ENCODE measurements at regions not wholly inside any gene's neighbourhood (a gene's known extent, or its start where the extent isn't known, plus 50 kb on each side); places are given as distances from the start of the nearest gene placed in this dataset.
A peak's percentile ranks its signal among the peaks of the same experiment; 100 is the strongest.

DNA sequence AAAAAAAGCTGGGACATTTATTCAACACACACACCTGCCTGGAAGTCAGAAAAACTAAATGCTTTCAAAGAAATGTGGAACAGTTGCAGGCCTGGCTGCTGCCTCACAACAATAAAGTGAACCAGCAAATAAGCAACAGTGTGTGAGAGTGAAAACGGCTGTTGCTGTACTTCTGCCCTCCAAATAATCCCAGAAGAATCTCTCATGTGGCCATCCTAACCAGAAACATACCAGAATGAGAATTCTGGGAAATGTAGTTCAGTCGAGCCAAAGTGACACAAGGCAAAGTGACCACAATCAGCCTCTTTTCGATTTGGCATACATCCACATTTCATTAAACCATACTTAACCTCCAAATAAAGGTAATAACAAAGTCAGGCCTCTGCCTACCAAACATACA, 204.5 kb downstream of the SLC7A11 start (continued):
- TF ChIP-seq, protein P1, sequence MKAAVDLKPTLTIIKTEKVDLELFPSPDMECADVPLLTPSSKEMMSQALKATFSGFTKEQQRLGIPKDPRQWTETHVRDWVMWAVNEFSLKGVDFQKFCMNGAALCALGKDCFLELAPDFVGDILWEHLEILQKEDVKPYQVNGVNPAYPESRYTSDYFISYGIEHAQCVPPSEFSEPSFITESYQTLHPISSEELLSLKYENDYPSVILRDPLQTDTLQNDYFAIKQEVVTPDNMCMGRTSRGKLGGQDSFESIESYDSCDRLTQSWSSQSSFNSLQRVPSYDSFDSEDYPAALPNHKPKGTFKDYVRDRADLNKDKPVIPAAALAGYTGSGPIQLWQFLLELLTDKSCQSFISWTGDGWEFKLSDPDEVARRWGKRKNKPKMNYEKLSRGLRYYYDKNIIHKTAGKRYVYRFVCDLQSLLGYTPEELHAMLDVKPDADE (IDR thresholded peaks at IDR 0.05): no peak
- no peak for TF ChIP-seq JUNB (IDR thresholded peaks at IDR 0.05; ENCODE audit: unreplicated experiment)
- no peak for TF ChIP-seq POLR2AphosphoS5 (IDR thresholded peaks at IDR 0.05; ENCODE audit: low read depth)

DNA sequence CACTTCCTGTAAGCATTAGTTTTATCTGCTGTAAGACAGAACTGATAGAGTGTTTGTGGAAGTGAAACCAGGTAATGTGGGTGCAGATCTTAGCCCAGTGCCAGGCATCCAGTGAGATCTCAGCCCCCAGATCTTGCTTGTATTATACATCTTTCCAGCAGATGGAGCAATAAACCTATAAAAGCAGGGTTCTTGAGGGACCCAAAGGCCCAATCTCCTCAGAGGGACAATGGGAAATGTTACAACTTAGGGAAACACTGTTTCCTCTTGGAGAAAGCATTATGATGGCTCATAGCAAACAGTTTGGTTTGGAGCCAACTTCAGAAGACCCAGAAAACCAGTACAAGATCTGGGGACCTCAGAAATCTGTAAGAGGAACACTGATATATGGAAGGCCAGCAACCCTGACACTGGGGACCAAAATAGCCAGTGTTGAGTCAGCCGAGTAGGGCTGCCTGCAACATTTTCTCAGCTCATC, 206.3 kb downstream of the SLC7A11 start:
- ATAC-seq (peak; percentile 99), DNase-seq (ENCODE audit: low spot score) (peak; percentile 84)
- H2AFZ ChIP-seq: peak overlapping the region; percentile 76; the same call in 1 of the 2 replicates
- Mint-ChIP-seq H3K9me3 (no peaks in the 10 kb centered on the region), H3K36me3 (ENCODE audit: low read depth) (no peaks in the 10 kb centered on the region), H3K27me3 (ENCODE audit: insufficient read depth, low read depth, poor library complexity) (peaks cover 2% of the 10 kb centered on the region), H3K4me1 (peaks cover 3% of the 10 kb centered on the region; the same call in 1 of the 3 replicates), H3K27ac (0 out of 2 replicates have a peak overlapping the region, but pooled peaks have one; percentile 14), H3K4me3 (no peak overlapping the region)
- H3K4me1 ChIP-seq (ENCODE audit: insufficient read depth): 0 out of 2 replicates have a peak, but pooled peaks cover 4% of the 10 kb centered on the region
- no peaks in the 10 kb centered on the region for H3F3A ChIP-seq (replicated peaks; ENCODE audit: low read depth)
- H3K4me3 ChIP-seq: no peak overlapping the region
- no peaks in the 10 kb centered on the region for H3K79me2 ChIP-seq (replicated peaks; ENCODE audit: insufficient read depth)
- no peak overlapping the region for H3K4me2 ChIP-seq
- H3K27me3 ChIP-seq (ENCODE audit: insufficient read depth): no peaks in the 10 kb centered on the region
- H3K9me2 ChIP-seq (ENCODE audit: insufficient read depth): no peaks in the 10 kb centered on the region
- H4K20me1 ChIP-seq (replicated peaks; ENCODE audit: insufficient read depth): no peaks in the 10 kb centered on the region
- no peak overlapping the region for H3K27ac ChIP-seq (ENCODE audit: low read depth)
- H3K36me3 ChIP-seq (ENCODE audit: insufficient read depth): no peaks in the 10 kb centered on the region
- TF ChIP-seq, protein P2, sequence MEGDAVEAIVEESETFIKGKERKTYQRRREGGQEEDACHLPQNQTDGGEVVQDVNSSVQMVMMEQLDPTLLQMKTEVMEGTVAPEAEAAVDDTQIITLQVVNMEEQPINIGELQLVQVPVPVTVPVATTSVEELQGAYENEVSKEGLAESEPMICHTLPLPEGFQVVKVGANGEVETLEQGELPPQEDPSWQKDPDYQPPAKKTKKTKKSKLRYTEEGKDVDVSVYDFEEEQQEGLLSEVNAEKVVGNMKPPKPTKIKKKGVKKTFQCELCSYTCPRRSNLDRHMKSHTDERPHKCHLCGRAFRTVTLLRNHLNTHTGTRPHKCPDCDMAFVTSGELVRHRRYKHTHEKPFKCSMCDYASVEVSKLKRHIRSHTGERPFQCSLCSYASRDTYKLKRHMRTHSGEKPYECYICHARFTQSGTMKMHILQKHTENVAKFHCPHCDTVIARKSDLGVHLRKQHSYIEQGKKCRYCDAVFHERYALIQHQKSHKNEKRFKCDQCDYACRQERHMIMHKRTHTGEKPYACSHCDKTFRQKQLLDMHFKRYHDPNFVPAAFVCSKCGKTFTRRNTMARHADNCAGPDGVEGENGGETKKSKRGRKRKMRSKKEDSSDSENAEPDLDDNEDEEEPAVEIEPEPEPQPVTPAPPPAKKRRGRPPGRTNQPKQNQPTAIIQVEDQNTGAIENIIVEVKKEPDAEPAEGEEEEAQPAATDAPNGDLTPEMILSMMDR (conservative IDR thresholded peaks at IDR 0.05; ENCODE audit: low read depth in 2 of 2): peak; percentile 71 to 89
- TF ChIP-seq STAT1 (IDR thresholded peaks at IDR 0.05; ENCODE audit: unreplicated experiment): no peak
- TF ChIP-seq, protein P1 (IDR thresholded peaks at IDR 0.05): no peak

DNA sequence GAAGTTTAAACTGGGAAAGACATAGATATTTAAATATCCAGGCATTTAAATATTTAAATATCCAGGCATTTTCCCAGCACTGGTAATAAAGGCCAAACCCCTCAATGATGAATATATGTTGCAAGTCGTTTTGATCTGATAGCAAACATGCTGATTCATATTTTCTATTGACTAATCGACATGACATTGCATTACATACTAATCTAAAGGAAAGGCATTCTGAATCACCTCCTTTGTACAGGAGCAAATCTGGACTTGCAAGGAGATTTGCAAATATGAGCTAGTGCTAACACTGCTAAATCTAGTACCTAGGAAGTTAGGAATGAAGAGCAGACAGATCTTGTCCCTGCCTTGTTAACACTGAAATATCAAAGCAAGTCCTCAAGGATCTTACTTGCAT, 207.3 kb downstream of the SLC7A11 start:
- H3K9me3 Mint-ChIP-seq: no peaks in the 10 kb centered on the region
- H3K27ac ChIP-seq (ENCODE audit: low read depth): no peak overlapping the region
- H3K4me2 ChIP-seq: no peak overlapping the region
- H3K27me3 Mint-ChIP-seq (ENCODE audit: insufficient read depth, low read depth, poor library complexity): peaks cover 2% of the 10 kb centered on the region
- no peak overlapping the region for H3K4me3 ChIP-seq
- H3K4me1 Mint-ChIP-seq: peaks cover 3% of the 10 kb centered on the region; the same call in 1 of the 3 replicates
- H3K79me2 ChIP-seq (replicated peaks; ENCODE audit: insufficient read depth): no peaks in the 10 kb centered on the region
- H3F3A ChIP-seq (replicated peaks; ENCODE audit: low read depth): no peaks in the 10 kb centered on the region
- no peaks in the 10 kb centered on the region for H3K36me3 ChIP-seq (ENCODE audit: insufficient read depth)
- H3K4me3 Mint-ChIP-seq: no peak overlapping the region
- H2AFZ ChIP-seq: no peak overlapping the region
- H3K27me3 ChIP-seq (ENCODE audit: insufficient read depth): no peaks in the 10 kb centered on the region
- H3K9me2 ChIP-seq (ENCODE audit: insufficient read depth): no peaks in the 10 kb centered on the region
- no peak overlapping the region for H3K27ac Mint-ChIP-seq
- H4K20me1 ChIP-seq (replicated peaks; ENCODE audit: insufficient read depth): no peaks in the 10 kb centered on the region
- DNase-seq (ENCODE audit: low spot score): no peak
- no peak for ATAC-seq
- H3K4me1 ChIP-seq (ENCODE audit: insufficient read depth): 0 out of 2 replicates have a peak, but pooled peaks cover 4% of the 10 kb centered on the region
- H3K36me3 Mint-ChIP-seq (ENCODE audit: low read depth): no peaks in the 10 kb centered on the region
- TF ChIP-seq ZNF331 (CRISPR knock-in tag; IDR thresholded peaks at IDR 0.05; ENCODE audit: low read depth) (no peak), EZH2phosphoT487 (IDR thresholded peaks at IDR 0.05; ENCODE audit: unreplicated experiment) (no peak), NANOG (IDR thresholded peaks at IDR 0.05; ENCODE audit: borderline replicate concordance) (no peak), EZH2 (IDR thresholded peaks at IDR 0.05; ENCODE audit: low read depth, unreplicated experiment) (no peak), ZNF114 (CRISPR knock-in tag; IDR thresholded peaks at IDR 0.05) (no peak)
